Lower leg skin (tissue), 3 donors: ENCODE measurements at regions not wholly inside any gene's neighbourhood (a gene's known extent, or its start where the extent isn't known, plus 50 kb on each side); places are given as distances from the start of the nearest gene placed in this dataset.

Experiments used
- POLR2A ChIP-seq, 2 donors: fragments of 450-650 bp; IDR thresholded peaks; one replicate each; pipeline ENCODE4 v1.6.1; 2016 to 2017; ENCODE audit warnings: antibody characterized with exemption in 2 of 2, mild to moderate bottlenecking in 1 of 2, moderate library complexity in 1 of 2
- TF ChIP-seq, protein P1 (sequence below), 3 donors: fragments of 450-650 bp; IDR thresholded peaks; one replicate each; pipeline ENCODE4 v1.5.1; 2016; ENCODE audit warnings: antibody characterized with exemption in 3 of 3, mild to moderate bottlenecking in 3 of 3, moderate library complexity in 2 of 3

DNA sequence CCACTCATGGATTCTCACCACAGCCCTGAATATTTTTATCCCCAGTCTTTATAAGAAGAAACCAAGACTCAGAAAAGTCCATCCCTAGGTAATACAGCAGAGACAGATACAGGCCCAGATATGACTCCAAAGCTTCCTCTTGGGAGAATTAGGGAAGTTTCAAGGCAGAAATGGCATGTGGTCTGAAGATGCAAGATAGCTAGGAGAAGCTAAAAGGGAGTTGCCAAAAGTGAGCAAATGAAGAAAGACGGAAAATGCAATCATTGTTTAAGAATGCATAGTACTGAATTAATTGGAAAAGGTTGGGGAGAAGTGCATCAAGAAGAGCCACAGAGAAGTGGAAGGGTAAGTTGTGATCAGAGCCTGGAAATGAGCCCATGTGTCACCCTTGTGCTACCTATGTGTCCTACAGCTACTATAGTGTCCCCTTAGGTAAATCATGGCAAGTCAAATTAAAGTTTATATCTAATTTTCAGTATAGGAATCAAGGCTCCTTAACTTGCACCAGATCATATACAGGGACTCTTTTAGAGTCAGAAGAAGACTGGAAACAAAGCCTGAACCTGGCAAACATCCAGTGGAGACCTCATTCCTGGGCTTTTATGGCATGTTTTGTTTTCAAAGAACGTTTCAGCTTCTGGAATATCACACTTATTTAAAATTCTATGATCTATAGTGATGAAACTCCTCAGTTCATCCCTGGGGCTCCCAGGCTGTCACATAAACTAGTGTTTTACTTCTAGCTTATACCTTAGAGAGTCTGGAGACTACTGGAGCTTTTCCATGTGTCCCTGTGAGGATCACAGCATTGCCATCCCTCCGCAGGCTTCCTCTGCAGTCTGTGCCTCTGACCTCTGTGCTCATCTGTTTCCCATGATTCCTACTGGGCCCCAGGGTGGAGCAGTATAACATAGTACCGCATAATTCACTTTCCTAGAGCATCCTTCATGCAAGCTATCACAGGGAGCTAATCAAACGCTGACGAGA, 189.0 kb upstream of the CDKN3 start:
- TF ChIP-seq, protein P1, sequence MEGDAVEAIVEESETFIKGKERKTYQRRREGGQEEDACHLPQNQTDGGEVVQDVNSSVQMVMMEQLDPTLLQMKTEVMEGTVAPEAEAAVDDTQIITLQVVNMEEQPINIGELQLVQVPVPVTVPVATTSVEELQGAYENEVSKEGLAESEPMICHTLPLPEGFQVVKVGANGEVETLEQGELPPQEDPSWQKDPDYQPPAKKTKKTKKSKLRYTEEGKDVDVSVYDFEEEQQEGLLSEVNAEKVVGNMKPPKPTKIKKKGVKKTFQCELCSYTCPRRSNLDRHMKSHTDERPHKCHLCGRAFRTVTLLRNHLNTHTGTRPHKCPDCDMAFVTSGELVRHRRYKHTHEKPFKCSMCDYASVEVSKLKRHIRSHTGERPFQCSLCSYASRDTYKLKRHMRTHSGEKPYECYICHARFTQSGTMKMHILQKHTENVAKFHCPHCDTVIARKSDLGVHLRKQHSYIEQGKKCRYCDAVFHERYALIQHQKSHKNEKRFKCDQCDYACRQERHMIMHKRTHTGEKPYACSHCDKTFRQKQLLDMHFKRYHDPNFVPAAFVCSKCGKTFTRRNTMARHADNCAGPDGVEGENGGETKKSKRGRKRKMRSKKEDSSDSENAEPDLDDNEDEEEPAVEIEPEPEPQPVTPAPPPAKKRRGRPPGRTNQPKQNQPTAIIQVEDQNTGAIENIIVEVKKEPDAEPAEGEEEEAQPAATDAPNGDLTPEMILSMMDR (IDR thresholded peaks at IDR 0.05): no peak
- TF ChIP-seq POLR2A (IDR thresholded peaks at IDR 0.05): no peak
